Astrocyte of the cerebellum (primary cell): ENCODE measurements at regions not wholly inside any gene's neighbourhood (a gene's known extent, or its start where the extent isn't known, plus 50 kb on each side); places are given as distances from the start of the nearest gene placed in this dataset.

Source experiments
- DNase-seq: peaks from one replicate; pipeline ENCODE4 v3.0.0-alpha.2; 2011; ENCODE audit warnings: low read depth
- H3K4me3 ChIP-seq: 2 replicates; pipeline ENCODE4 v1.5.1; 2011; ENCODE audit warnings: mild to moderate bottlenecking, low read depth, low read length, moderate library complexity
- CTCF ChIP-seq: IDR thresholded peaks from 2 replicates; pipeline ENCODE4 v1.5.1; 2012; ENCODE audit warnings: low read length, low read depth, moderate library complexity, mild to moderate bottlenecking; ENCODE audit errors: missing control alignments
- in situ Hi-C: cut with HindIII; loops from 2 replicates; pipeline ENCODE4 v1.10.0; 2017; ENCODE audit warnings: low sequenced_read_pairs

DNA sequence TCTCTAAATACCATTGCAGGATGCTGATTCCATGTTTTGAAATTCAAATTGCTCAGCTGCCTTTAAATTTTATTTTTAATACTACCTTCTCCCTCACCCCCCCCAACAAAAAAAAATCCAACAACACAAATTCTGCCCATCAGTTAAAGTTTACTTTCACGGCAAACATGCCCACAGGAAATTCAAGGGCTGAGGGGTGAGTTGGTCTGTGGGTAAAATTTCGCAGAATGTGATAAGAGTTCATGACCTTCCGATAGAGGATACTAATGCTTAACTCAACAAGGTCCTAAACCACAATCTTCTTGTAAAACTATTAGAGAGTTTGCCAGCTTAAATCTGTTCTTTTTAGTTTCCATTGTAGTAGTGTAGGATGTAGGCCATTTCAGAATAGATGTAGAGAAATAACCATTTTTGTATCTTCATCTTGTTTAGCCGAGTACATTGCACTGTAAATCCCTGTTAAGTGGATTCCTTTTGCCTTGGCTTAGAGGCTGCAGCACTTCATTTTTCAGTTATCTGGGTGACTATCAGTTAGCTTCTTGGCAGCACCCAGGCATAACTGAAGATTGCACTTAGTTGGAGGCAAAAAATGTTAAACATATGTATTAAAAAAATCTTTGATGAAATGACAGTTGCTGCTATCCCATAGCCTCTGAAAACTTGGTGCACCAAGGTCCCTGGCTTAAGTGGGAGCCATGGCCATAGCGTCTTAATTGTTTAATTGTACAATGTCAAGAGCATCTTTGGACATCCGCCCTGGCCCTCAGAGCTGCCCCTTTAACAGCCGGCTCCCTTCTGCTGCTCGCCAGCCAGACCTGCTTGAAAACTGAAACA is 232.3 kb downstream of the HAUS1 start:
- no peak for TF ChIP-seq CTCF
- in situ Hi-C loops, result no loop called here
- H3K4me3 ChIP-seq, result no peak overlapping the region
- DNase-seq, result no peak

DNA sequence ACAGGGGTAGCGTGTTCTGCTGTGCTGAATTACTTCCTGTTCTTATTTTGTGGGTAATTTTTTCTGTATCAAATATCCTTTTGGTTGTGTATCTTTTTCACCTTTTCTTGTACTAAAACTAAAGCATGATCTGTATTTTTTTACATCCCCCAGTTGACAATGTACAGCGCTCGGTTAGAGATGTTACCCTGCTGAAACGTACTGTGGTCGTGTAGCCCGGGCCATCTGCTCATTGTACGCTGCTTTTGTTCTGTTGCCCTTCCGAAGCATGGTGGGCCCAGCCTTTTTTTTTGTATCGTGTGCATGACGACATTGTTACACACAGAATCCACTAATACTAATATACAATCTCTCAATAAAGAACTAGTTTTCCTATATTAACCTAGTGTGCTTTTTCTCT is 233.1 kb downstream of the HAUS1 start:
- no peak for DNase-seq
- in situ Hi-C loops, result no loop called here
- no peak overlapping the region for H3K4me3 ChIP-seq
- no peak for TF ChIP-seq CTCF

DNA sequence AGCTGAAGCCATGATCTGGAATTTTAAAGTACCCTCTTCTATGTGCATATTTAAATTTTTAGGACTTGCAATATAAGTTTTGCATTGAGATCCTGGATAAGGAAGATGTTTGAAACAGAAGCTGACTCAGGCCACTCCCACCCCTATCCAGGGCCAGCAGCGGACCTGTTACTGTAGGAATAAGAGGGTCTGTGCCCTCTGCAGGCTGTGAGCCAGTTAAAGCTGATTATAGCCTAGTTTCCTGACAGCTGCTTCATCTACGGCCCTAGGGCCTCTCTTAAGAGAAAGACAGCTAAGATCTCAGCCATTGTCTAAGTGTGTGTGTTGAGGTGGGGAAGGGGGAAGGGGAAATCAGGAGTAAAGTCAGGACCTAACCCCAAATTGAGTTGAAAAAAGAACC is 234.0 kb downstream of the HAUS1 start:
- H3K4me3 ChIP-seq, result no peak overlapping the region
- in situ Hi-C loops, result no loop called here
- no peak for DNase-seq
- TF ChIP-seq CTCF, result no peak

DNA sequence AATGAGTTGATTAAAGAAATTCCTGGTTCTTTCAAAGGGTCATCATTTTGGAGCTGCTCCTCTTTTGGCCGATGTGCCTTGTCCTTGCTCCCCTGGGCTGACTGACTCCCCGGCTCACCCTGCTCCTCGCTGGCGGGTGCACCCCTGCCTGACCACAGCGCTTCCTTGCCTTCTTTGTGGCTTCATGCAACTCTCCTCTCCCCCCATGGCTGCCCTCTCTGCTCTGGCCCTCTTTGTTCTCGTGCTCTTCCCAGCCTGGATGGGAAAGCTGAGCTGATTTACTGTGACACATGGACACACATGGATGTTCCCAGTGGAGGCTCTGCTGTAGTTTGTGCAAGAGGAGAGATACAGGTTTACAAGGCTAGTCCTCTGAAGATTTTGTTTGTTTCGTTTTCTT is 234.6 kb downstream of the HAUS1 start:
- in situ Hi-C loops, result no loop called here
- TF ChIP-seq CTCF, result no peak
- DNase-seq, result no peak

GRCh38 chr18:46340716-46341115 is 236.5 kb downstream of the HAUS1 start:
- in situ Hi-C loops, result no loop called here
- no peak for TF ChIP-seq CTCF
- H3K4me3 ChIP-seq, result no peak overlapping the region
- no peak for DNase-seq

More for the DNA sequence above, 234.6 kb downstream of the HAUS1 start:
- no peak overlapping the region for H3K4me3 ChIP-seq

- no peak for DNase-seq
- H3K4me3 ChIP-seq, result no peak overlapping the region
- in situ Hi-C loops, result no loop called here
- no peak for TF ChIP-seq CTCF
These were observed 237.9 kb downstream of the HAUS1 start for GRCh38 chr18:46341986-46342525.
